WTC11 (cell line): ENCODE measurements at regions not wholly inside any gene's neighbourhood (a gene's known extent, or its start where the extent isn't known, plus 50 kb on each side); places are given as distances from the start of the nearest gene placed in this dataset.

Experiments used
- ATAC-seq: fragments of 200-7000 bp; cut with Tn5 transposase; 2 replicates; pipeline ENCODE4 v1.10.0; 2021; ENCODE audit warnings: mild to moderate bottlenecking, moderate library complexity
- CTCF ChIA-PET: fragments of 300-600 bp; sonication (Branson Sonifier 250); formaldehyde crosslinking; loops from one replicate; lab custom pipeline; 2021; ENCODE audit warnings: antibody characterized with exemption; lab: Charles Lee
- POLR2A ChIA-PET: fragments of 350-600 bp; sonication (Branson Sonifier 250); formaldehyde crosslinking; loops from one replicate; lab custom pipeline; 2021; ENCODE audit warnings: antibody characterized with exemption; lab: Charles Lee
- DNase-seq: peaks from one replicate; pipeline ENCODE4 v3.0.0; 2021; ENCODE audit warnings: low spot score
- H3K27ac Mint-ChIP-seq: 2 replicates; pipeline ENCODE4 v1.8.0; 2021; ENCODE audit warnings: mixed read lengths
- H3K27me3 Mint-ChIP-seq: 2 replicates; pipeline ENCODE4 v1.8.0; 2021; ENCODE audit warnings: low read depth, mild to moderate bottlenecking, moderate library complexity, mixed read lengths
- H3K36me3 Mint-ChIP-seq: 2 replicates; pipeline ENCODE4 v1.8.0; 2021; ENCODE audit warnings: mixed read lengths
- H3K4me1 Mint-ChIP-seq: 2 replicates; pipeline ENCODE4 v1.8.0; 2022; ENCODE audit warnings: mixed read lengths
- H3K4me3 Mint-ChIP-seq: 2 replicates; pipeline ENCODE4 v1.8.0; 2021; ENCODE audit warnings: mild to moderate bottlenecking, moderate library complexity, mixed read lengths
- H3K9me3 Mint-ChIP-seq: 2 replicates; pipeline ENCODE4 v1.8.0; 2021; ENCODE audit warnings: mixed read lengths
- ATF1 ChIP-seq: sonication (generic); formaldehyde crosslinking; IDR thresholded peaks from 2 replicates; pipeline ENCODE4 v1.8.1; 2023; ENCODE audit warnings: mild to moderate bottlenecking, moderate library complexity, missing genetic modification reagents
- E2F5 ChIP-seq: sonication (generic); formaldehyde crosslinking; IDR thresholded peaks from 2 replicates; pipeline ENCODE4 v1.8.1; 2022; ENCODE audit warnings: mild to moderate bottlenecking, moderate library complexity, missing genetic modification reagents
- ETV6 ChIP-seq: sonication (generic); formaldehyde crosslinking; IDR thresholded peaks from 2 replicates; pipeline ENCODE4 v1.8.1; 2022; ENCODE audit warnings: mild to moderate bottlenecking, missing genetic modification reagents
- FOXP1 ChIP-seq: sonication (generic); formaldehyde crosslinking; IDR thresholded peaks from 2 replicates; pipeline ENCODE4 v1.8.0; 2022; ENCODE audit warnings: missing genetic modification reagents, mild to moderate bottlenecking, moderate library complexity, borderline replicate concordance
- FOXP4 ChIP-seq: sonication (generic); formaldehyde crosslinking; IDR thresholded peaks from 2 replicates; pipeline ENCODE4 v1.8.0; 2022; ENCODE audit warnings: mild to moderate bottlenecking, missing genetic modification reagents
- GTF2I ChIP-seq: fragments of 250-450 bp; sonication (Bioruptor Pico); conservative IDR thresholded peaks from 2 replicates; pipeline ENCODE4 v1.4.0; 2021; ENCODE audit warnings: mild to moderate bottlenecking
- IRF2 ChIP-seq: sonication (generic); formaldehyde crosslinking; IDR thresholded peaks from 2 replicates; pipeline ENCODE4 v1.8.0; 2022; ENCODE audit warnings: low read depth, missing genetic modification reagents, borderline replicate concordance
- KAT7 ChIP-seq: sonication (generic); formaldehyde crosslinking; IDR thresholded peaks from 2 replicates; pipeline ENCODE4 v1.8.1; 2023; ENCODE audit warnings: missing genetic modification reagents, mild to moderate bottlenecking, borderline replicate concordance
- MYBL2 ChIP-seq: sonication (generic); formaldehyde crosslinking; IDR thresholded peaks from 2 replicates; pipeline ENCODE4 v1.8.1; 2023; ENCODE audit warnings: mild to moderate bottlenecking, moderate library complexity, missing genetic modification reagents
- NFE2L1 ChIP-seq: sonication (generic); formaldehyde crosslinking; IDR thresholded peaks from 2 replicates; pipeline ENCODE4 v1.8.1; 2023; ENCODE audit warnings: missing genetic modification reagents
- NR2C2 ChIP-seq: sonication (generic); formaldehyde crosslinking; IDR thresholded peaks from 2 replicates; pipeline ENCODE4 v1.8.0; 2022; ENCODE audit warnings: mild to moderate bottlenecking, missing genetic modification reagents
- OVOL2 ChIP-seq: fragments of 250-450 bp; sonication (Bioruptor Pico); IDR thresholded peaks from 2 replicates; pipeline ENCODE4 v1.9.0; 2021; ENCODE audit warnings: mild to moderate bottlenecking, borderline replicate concordance
- RELA ChIP-seq: sonication (generic); formaldehyde crosslinking; IDR thresholded peaks from 2 replicates; pipeline ENCODE4 v1.8.1; 2022; ENCODE audit warnings: missing genetic modification reagents, mild to moderate bottlenecking, borderline replicate concordance
- SMAD4 ChIP-seq: sonication (generic); formaldehyde crosslinking; IDR thresholded peaks from 2 replicates; pipeline ENCODE4 v1.8.0; 2022; ENCODE audit warnings: mild to moderate bottlenecking, missing genetic modification reagents
- TEAD4 ChIP-seq: sonication (generic); formaldehyde crosslinking; IDR thresholded peaks from 2 replicates; pipeline ENCODE4 v1.8.0; 2022; ENCODE audit warnings: mild to moderate bottlenecking, missing genetic modification reagents
- ZNF121 ChIP-seq: sonication (generic); formaldehyde crosslinking; IDR thresholded peaks from 2 replicates; pipeline ENCODE4 v1.8.0; 2023; ENCODE audit warnings: missing genetic modification reagents
- ZNF317 ChIP-seq: sonication (generic); formaldehyde crosslinking; IDR thresholded peaks from 2 replicates; pipeline ENCODE4 v1.8.1; 2023; ENCODE audit warnings: low read depth, mild to moderate bottlenecking, moderate library complexity, missing genetic modification reagents, borderline replicate concordance
- TF ChIP-seq, protein P1 (sequence below): fragments of 200-600 bp; IDR thresholded peaks from 2 replicates; pipeline ENCODE4 v1.8.0; 2022; ENCODE audit warnings: antibody characterized with exemption
- TF ChIP-seq, protein P2 (sequence below): fragments of 250-450 bp; sonication (Bioruptor Pico); IDR thresholded peaks from 2 replicates; pipeline ENCODE4 v2.1.2; 2022; ENCODE audit warnings: mild to moderate bottlenecking, moderate library complexity
- TF ChIP-seq, protein P3 (sequence below): sonication (generic); formaldehyde crosslinking; IDR thresholded peaks from 2 replicates; pipeline ENCODE4 v1.8.0; 2022; ENCODE audit warnings: mild to moderate bottlenecking, missing genetic modification reagents
- TF ChIP-seq, protein P4 (sequence below): fragments of 250-450 bp; sonication (Bioruptor Pico); IDR thresholded peaks from 2 replicates; pipeline ENCODE4 v1.9.0; 2021; ENCODE audit warnings: mild to moderate bottlenecking
- TF ChIP-seq, protein P5 (sequence below): sonication (generic); formaldehyde crosslinking; IDR thresholded peaks from 2 replicates; pipeline ENCODE4 v1.8.0; 2022; ENCODE audit warnings: mild to moderate bottlenecking, missing genetic modification reagents

DNA sequence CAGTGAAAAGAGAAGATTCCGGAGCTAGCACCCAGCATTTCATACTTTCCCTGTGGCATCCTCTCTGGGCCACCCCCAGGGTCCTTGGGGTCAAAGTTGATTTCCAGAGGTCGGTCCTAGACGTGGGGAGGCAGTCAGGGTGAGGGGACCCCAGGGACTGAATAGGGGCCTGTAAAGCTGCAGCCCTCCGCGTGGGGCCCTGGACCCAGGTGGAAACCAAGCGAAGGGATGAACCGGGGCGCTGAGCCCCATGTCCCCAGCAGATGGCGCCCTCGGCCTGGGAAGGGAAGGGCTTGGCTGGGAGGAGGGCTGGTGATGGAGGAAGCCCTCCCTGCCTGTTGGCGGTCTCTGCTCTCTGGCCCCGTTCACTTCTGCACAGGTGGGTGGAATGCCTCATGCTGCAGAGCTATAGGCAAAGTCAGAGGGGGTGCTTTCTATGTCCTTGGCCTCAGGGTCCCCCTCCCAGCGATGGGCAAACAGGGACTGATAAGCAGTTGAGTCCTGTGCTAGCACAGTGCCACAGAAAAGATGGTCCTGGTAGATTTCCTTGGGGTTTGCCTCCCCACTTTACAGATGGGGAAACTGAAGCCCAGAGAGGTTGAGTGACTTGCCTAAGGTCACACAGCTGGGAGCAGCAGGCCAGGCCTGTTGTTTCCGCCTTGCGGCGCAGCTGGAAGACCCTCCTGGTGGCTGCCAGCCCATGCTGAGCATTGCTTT is 163.4 kb upstream of the CIBAR2 start:
- Mint-ChIP-seq H3K36me3 (no peaks in the 10 kb centered on the region), H3K4me3 (no peak overlapping the region), H3K27me3 (no peaks in the 10 kb centered on the region), H3K27ac (no peak overlapping the region), H3K9me3 (no peaks in the 10 kb centered on the region), H3K4me1 (peaks cover 26% of the 10 kb centered on the region)
- CTCF ChIA-PET, result interaction anchor here (0.6 to 3.9 kb wide), 39 partner anchors 9 to 351 kb away, joined by 3 to 21 read pairs (median 5); partner anchors contain the start of gene CIBAR2
- ATAC-seq (peak; percentile 85), DNase-seq (peak; percentile 93)
- POLR2A ChIA-PET, result interaction anchor here (0.6 kb wide), 1 partner anchor 62 kb away, joined by 3 read pairs; no protein-coding TSS in a partner anchor
- TF ChIP-seq, protein P1, sequence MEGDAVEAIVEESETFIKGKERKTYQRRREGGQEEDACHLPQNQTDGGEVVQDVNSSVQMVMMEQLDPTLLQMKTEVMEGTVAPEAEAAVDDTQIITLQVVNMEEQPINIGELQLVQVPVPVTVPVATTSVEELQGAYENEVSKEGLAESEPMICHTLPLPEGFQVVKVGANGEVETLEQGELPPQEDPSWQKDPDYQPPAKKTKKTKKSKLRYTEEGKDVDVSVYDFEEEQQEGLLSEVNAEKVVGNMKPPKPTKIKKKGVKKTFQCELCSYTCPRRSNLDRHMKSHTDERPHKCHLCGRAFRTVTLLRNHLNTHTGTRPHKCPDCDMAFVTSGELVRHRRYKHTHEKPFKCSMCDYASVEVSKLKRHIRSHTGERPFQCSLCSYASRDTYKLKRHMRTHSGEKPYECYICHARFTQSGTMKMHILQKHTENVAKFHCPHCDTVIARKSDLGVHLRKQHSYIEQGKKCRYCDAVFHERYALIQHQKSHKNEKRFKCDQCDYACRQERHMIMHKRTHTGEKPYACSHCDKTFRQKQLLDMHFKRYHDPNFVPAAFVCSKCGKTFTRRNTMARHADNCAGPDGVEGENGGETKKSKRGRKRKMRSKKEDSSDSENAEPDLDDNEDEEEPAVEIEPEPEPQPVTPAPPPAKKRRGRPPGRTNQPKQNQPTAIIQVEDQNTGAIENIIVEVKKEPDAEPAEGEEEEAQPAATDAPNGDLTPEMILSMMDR, result peak; percentile 66
- TF ChIP-seq NFE2L1 (CRISPR knock-in tag) (no peak), ZNF317 (CRISPR knock-in tag) (no peak), OVOL2 (CRISPR knock-in tag) (no peak), ZNF121 (peak; percentile 79), GTF2I (CRISPR knock-in tag) (peak; percentile 76; the same call in 1 of the 2 replicates), FOXP1 (0 out of 2 replicates have a peak, but pooled peaks have one; percentile 38)
- TF ChIP-seq, protein P2, sequence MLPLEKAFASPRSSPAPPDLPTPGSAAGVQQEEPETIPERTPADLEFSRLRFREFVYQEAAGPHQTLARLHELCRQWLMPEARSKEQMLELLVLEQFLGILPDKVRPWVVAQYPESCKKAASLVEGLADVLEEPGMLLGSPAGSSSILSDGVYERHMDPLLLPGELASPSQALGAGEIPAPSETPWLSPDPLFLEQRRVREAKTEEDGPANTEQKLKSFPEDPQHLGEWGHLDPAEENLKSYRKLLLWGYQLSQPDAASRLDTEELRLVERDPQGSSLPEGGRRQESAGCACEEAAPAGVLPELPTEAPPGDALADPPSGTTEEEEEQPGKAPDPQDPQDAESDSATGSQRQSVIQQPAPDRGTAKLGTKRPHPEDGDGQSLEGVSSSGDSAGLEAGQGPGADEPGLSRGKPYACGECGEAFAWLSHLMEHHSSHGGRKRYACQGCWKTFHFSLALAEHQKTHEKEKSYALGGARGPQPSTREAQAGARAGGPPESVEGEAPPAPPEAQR, result peak; percentile 85
- TF ChIP-seq, protein P3, sequence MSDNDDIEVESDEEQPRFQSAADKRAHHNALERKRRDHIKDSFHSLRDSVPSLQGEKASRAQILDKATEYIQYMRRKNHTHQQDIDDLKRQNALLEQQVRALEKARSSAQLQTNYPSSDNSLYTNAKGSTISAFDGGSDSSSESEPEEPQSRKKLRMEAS, result 0 out of 2 replicates have a peak, but pooled peaks have one; percentile 23
- TF ChIP-seq, protein P4, sequence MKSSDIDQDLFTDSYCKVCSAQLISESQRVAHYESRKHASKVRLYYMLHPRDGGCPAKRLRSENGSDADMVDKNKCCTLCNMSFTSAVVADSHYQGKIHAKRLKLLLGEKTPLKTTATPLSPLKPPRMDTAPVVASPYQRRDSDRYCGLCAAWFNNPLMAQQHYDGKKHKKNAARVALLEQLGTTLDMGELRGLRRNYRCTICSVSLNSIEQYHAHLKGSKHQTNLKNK (CRISPR knock-in tag), result no peak

DNA sequence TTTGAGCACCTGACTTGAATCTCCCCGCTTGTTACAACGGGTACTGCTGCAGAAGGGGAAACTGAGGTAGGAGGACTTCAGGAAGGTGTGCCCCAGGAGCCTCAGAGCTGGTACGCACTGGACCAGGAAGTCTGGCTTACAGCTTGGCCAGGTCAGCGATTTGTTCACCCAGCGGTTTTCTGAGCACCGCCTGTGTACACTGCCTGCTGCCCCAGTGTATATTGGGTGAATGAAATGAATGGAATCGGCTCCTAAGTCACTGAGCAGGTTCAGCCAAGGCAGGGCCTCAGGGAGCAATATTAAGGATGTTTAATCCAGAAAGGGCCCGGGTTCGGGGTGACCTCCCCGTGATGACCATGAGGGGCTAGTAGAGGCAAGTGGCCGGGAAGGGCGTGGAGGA is 164.0 kb upstream of the CIBAR2 start:
- Mint-ChIP-seq H3K9me3 (no peaks in the 10 kb centered on the region), H3K4me1 (peaks cover 26% of the 10 kb centered on the region), H3K27ac (no peak overlapping the region), H3K27me3 (no peaks in the 10 kb centered on the region), H3K4me3 (no peak overlapping the region), H3K36me3 (no peaks in the 10 kb centered on the region)
- TF ChIP-seq KAT7 (CRISPR knock-in tag) (no peak), SMAD4 (CRISPR knock-in tag) (no peak), MYBL2 (CRISPR knock-in tag) (no peak), TEAD4 (no peak), IRF2 (CRISPR knock-in tag) (no peak)
- POLR2A ChIA-PET, result no interaction called here
- no peak for DNase-seq
- CTCF ChIA-PET, result interaction anchor here (0.6 to 3.9 kb wide), 28 partner anchors 8 to 340 kb away, joined by 3 to 21 read pairs (median 6); partner anchors contain the start of gene CIBAR2
- no peak for ATAC-seq

DNA sequence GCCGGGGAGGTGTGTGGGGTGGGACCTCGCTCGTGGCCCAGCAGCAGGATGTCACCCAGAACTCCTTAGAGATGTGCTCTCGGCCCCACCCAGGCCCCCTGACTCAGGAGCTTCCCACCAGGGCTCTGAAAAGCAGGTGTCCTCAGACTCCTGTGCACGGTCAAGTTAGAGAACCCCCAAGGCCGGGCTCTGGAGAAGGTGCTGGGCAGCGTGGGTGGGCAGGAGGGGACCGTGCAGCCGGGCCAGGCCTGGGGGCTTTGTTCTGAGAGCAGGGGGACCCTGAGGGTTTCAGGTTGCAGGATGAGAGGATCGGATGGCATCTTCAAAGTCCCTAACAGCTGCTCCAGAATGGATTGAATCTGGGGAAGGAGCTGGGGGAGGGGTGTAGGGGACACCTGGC is 164.4 kb upstream of the CIBAR2 start:
- H3K36me3 Mint-ChIP-seq, result no peaks in the 10 kb centered on the region
- CTCF ChIA-PET, result interaction anchor here (0.8 to 3.9 kb wide), 18 partner anchors 7 to 352 kb away, joined by 3 to 21 read pairs (median 6); no protein-coding TSS in a partner anchor
- H3K4me1 Mint-ChIP-seq, result peaks cover 26% of the 10 kb centered on the region
- DNase-seq (no peak), ATAC-seq (no peak)
- no peak overlapping the region for H3K4me3 Mint-ChIP-seq
- H3K27ac Mint-ChIP-seq, result no peak overlapping the region
- H3K27me3 Mint-ChIP-seq, result no peaks in the 10 kb centered on the region
- no peaks in the 10 kb centered on the region for H3K9me3 Mint-ChIP-seq
- POLR2A ChIA-PET, result no interaction called here
- TF ChIP-seq E2F5 (CRISPR knock-in tag) (no peak), RELA (CRISPR knock-in tag) (no peak), FOXP4 (CRISPR knock-in tag) (no peak), NR2C2 (CRISPR knock-in tag) (no peak), ETV6 (CRISPR knock-in tag) (no peak), ATF1 (CRISPR knock-in tag) (no peak)
- TF ChIP-seq, protein P5, sequence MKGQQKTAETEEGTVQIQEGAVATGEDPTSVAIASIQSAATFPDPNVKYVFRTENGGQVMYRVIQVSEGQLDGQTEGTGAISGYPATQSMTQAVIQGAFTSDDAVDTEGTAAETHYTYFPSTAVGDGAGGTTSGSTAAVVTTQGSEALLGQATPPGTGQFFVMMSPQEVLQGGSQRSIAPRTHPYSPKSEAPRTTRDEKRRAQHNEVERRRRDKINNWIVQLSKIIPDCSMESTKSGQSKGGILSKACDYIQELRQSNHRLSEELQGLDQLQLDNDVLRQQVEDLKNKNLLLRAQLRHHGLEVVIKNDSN (CRISPR knock-in tag), result no peak
